Endodermal cell (in vitro differentiated cells): ENCODE measurements at regions not wholly inside any gene's neighbourhood (a gene's known extent, or its start where the extent isn't known, plus 50 kb on each side); places are given as distances from the start of the nearest gene placed in this dataset.

Experiments used
- DNase-seq: peaks from one replicate; pipeline ENCODE4 v3.0.0-alpha.2; 2017
- H3K27ac ChIP-seq: 2 replicates; pipeline ENCODE4 v1.5.1; 2013; ENCODE audit warnings: mild to moderate bottlenecking, low read depth, low read length, moderate library complexity
- H3K27me3 ChIP-seq: 2 replicates; pipeline ENCODE4 v1.6.1; 2013; ENCODE audit warnings: mild to moderate bottlenecking, low read length, moderate library complexity; ENCODE audit not compliant: insufficient read depth, control insufficient read depth, poor library complexity, severe bottlenecking
- H3K36me3 ChIP-seq: 2 replicates; pipeline ENCODE4 v1.7.0; 2013; ENCODE audit warnings: mild to moderate bottlenecking, low read length, moderate library complexity; ENCODE audit not compliant: control insufficient read depth, insufficient read depth
- H3K4me1 ChIP-seq: one replicate; pipeline ENCODE4 v1.7.0; 2013; ENCODE audit warnings: low read length; ENCODE audit not compliant: control insufficient read depth, insufficient read depth
- H3K4me3 ChIP-seq: 2 replicates; pipeline ENCODE4 v1.5.1; 2013; ENCODE audit warnings: mild to moderate bottlenecking, low read length, moderate library complexity
- H3K9ac ChIP-seq: 2 replicates; pipeline ENCODE4 v1.6.1; 2013; ENCODE audit warnings: mild to moderate bottlenecking, low read length, moderate library complexity; ENCODE audit not compliant: poor library complexity, severe bottlenecking; ENCODE audit errors: extremely low read depth
- H3K9me3 ChIP-seq: 2 replicates; pipeline ENCODE4 v1.6.1; 2013; ENCODE audit warnings: mild to moderate bottlenecking, low read length, moderate library complexity; ENCODE audit not compliant: control insufficient read depth
- H3K27ac Mint-ChIP-seq: 2 replicates; pipeline ENCODE4 v1.8.0; 2020; ENCODE audit warnings: mixed read lengths
- H3K27me3 Mint-ChIP-seq: 2 replicates; pipeline ENCODE4 v1.8.0; 2021; ENCODE audit warnings: mild to moderate bottlenecking, mixed read lengths; ENCODE audit not compliant: insufficient read depth
- H3K36me3 Mint-ChIP-seq: 2 replicates; pipeline ENCODE4 v1.8.0; 2020; ENCODE audit warnings: low read depth, mixed read lengths
- H3K4me1 Mint-ChIP-seq: 2 replicates; pipeline ENCODE4 v1.8.0; 2020; ENCODE audit warnings: mixed read lengths
- H3K4me3 Mint-ChIP-seq: 2 replicates; pipeline ENCODE4 v1.8.0; 2020; ENCODE audit warnings: mild to moderate bottlenecking, moderate library complexity, mixed read lengths
- H3K9me3 Mint-ChIP-seq: 2 replicates; pipeline ENCODE4 v1.8.0; 2020; ENCODE audit warnings: mild to moderate bottlenecking, mixed read lengths
- CTCF ChIP-seq: fragments of 200-600 bp; sonication (generic); conservative IDR thresholded peaks from 2 replicates; pipeline ENCODE4 v1.5.0; 2021; ENCODE audit warnings: antibody characterized with exemption, mild to moderate bottlenecking
- WGBS, 2 experiments: methylation state at CpG; one replicate each; pipeline versions ENCODE4 v1.1.5 to v1.1.7; 2013; ENCODE audit warnings: missing lambda C conversion rate in 2 of 2, mixed read lengths in 1 of 2; ENCODE audit not compliant: insufficient coverage in 1 of 2, insufficient read length in 1 of 2; 5-methylcytosine and 5-hydroxymethylcytosine counted together

- H3K4me3 Mint-ChIP-seq: no peak overlapping the region
- Histone ChIP-seq H3K9me3 (no peaks in the 10 kb centered on the region), H3K4me3 (no peak overlapping the region), H3K27ac (no peak overlapping the region), H3K27me3 (no peaks in the 10 kb centered on the region), H3K4me1 (no peaks in the 10 kb centered on the region), H3K36me3 (no peaks in the 10 kb centered on the region), H3K9ac (no peak overlapping the region)
- 80 to 85% methylated on average over 5 to 7 of the region's 7 CpGs for WGBS, 2 experiments
- no peaks in the 10 kb centered on the region for H3K4me1 Mint-ChIP-seq
- no peaks in the 10 kb centered on the region for H3K36me3 Mint-ChIP-seq
- no peak overlapping the region for H3K27ac Mint-ChIP-seq
- TF ChIP-seq CTCF: no peak
- H3K9me3 Mint-ChIP-seq: no peaks in the 10 kb centered on the region
- DNase-seq: no peak
- H3K27me3 Mint-ChIP-seq: no peaks in the 10 kb centered on the region
Measured at GRCh38 chr6:164007881-164008280, 593.4 kb downstream of the QKI start.

DNA sequence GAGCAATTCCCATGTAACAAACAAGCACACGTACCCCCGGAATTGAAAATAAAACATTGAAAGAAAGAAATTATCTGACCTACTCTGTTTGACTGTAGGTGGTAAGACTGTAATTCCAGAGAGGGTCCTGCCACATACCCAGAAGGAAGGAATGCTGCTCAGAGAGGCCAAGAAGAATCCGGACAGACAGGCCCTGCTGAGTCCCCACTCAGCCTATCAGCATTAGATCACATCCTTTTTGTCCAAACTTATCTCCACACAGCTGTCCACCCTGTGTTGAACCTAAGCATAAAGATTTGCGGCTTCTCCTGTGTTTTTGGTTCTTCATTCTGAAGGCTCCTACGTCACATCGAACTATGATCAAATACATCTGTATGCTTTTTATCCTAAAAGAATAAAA is 591.9 kb downstream of the QKI start:
- Mint-ChIP-seq H3K9me3 (no peaks in the 10 kb centered on the region), H3K27ac (no peak overlapping the region), H3K36me3 (no peaks in the 10 kb centered on the region), H3K27me3 (no peaks in the 10 kb centered on the region), H3K4me1 (no peaks in the 10 kb centered on the region), H3K4me3 (no peak overlapping the region)
- H3K4me1 ChIP-seq: no peaks in the 10 kb centered on the region
- 91 to 100% methylated on average over 2 to 6 of the region's 6 CpGs for WGBS, 2 experiments
- no peak for TF ChIP-seq CTCF
- no peaks in the 10 kb centered on the region for H3K27me3 ChIP-seq
- no peak overlapping the region for H3K4me3 ChIP-seq
- no peak for DNase-seq
- no peak overlapping the region for H3K9ac ChIP-seq
- H3K36me3 ChIP-seq: no peaks in the 10 kb centered on the region
- H3K27ac ChIP-seq: no peak overlapping the region
- no peaks in the 10 kb centered on the region for H3K9me3 ChIP-seq

GRCh38 chr6:164005004-164005711 is 590.6 kb downstream of the QKI start:
- no peak overlapping the region for H3K4me3 Mint-ChIP-seq
- Histone ChIP-seq H3K4me1 (no peaks in the 10 kb centered on the region), H3K36me3 (no peaks in the 10 kb centered on the region), H3K9ac (no peak overlapping the region), H3K27ac (no peak overlapping the region), H3K4me3 (no peak overlapping the region), H3K9me3 (no peaks in the 10 kb centered on the region), H3K27me3 (no peaks in the 10 kb centered on the region)
- no peaks in the 10 kb centered on the region for H3K9me3 Mint-ChIP-seq
- no peak overlapping the region for H3K27ac Mint-ChIP-seq
- 88 to 100% methylated on average over 1 to 3 of the region's 4 CpGs for WGBS, 2 experiments
- no peaks in the 10 kb centered on the region for H3K27me3 Mint-ChIP-seq
- no peak for TF ChIP-seq CTCF
- H3K4me1 Mint-ChIP-seq: no peaks in the 10 kb centered on the region
- no peak for DNase-seq
- no peaks in the 10 kb centered on the region for H3K36me3 Mint-ChIP-seq
